H9 (cell line): ENCODE measurements at regions not wholly inside any gene's neighbourhood (a gene's known extent, or its start where the extent isn't known, plus 50 kb on each side); places are given as distances from the start of the nearest gene placed in this dataset.

ENCODE experiments used
- DNase-seq: peaks from one replicate; pipeline ENCODE4 v3.0.0-alpha.2; 2017
- H2AFZ ChIP-seq: one replicate; pipeline ENCODE4 v1.6.1; 2013; ENCODE audit warnings: mild to moderate bottlenecking, low read length, control low read depth, moderate library complexity
- H2AK5ac ChIP-seq: 2 replicates; pipeline ENCODE4 v1.6.1; 2013; ENCODE audit warnings: low read length, control low read depth, mixed read lengths; ENCODE audit not compliant: insufficient read length
- H2BK120ac ChIP-seq: one replicate; pipeline ENCODE4 v1.6.1; 2013; ENCODE audit warnings: low read depth, mild to moderate bottlenecking, low read length, control low read depth, inconsistent platforms; ENCODE audit not compliant: poor library complexity, severe bottlenecking
- H2BK12ac ChIP-seq: 2 replicates; pipeline ENCODE4 v1.6.1; 2013; ENCODE audit warnings: low read length, control low read depth, mixed read lengths, low read depth; ENCODE audit not compliant: insufficient read length
- H2BK15ac ChIP-seq: 2 replicates; pipeline ENCODE4 v1.6.1; 2013; ENCODE audit warnings: low read depth, low read length, control low read depth
- H2BK20ac ChIP-seq: one replicate; pipeline ENCODE4 v1.6.1; 2013; ENCODE audit warnings: low read depth, mild to moderate bottlenecking, low read length, control low read depth, inconsistent platforms; ENCODE audit not compliant: poor library complexity, severe bottlenecking
- H2BK5ac ChIP-seq: 2 replicates; pipeline ENCODE4 v1.6.1; 2013; ENCODE audit warnings: low read length, control low read depth, mixed read lengths; ENCODE audit not compliant: insufficient read length
- H3K14ac ChIP-seq: 2 replicates; pipeline ENCODE4 v1.6.1; 2013; ENCODE audit warnings: low read length, control low read depth; ENCODE audit not compliant: insufficient read depth
- H3K18ac ChIP-seq: 2 replicates; pipeline ENCODE4 v1.6.1; 2013; ENCODE audit warnings: low read depth, mild to moderate bottlenecking, mixed read lengths, low read length, control low read depth; ENCODE audit not compliant: insufficient read length
- H3K23ac ChIP-seq: 2 replicates; pipeline ENCODE4 v1.6.1; 2013; ENCODE audit warnings: low read length, control low read depth, mixed read lengths, low read depth; ENCODE audit not compliant: insufficient read length
- H3K23me2 ChIP-seq: 2 replicates; pipeline ENCODE4 v1.6.1; 2013; ENCODE audit warnings: low read depth, mild to moderate bottlenecking, mixed read lengths, low read length, control low read depth; ENCODE audit not compliant: insufficient read length, poor library complexity, severe bottlenecking
- H3K27ac ChIP-seq: 2 replicates; pipeline ENCODE4 v1.5.1; 2013; ENCODE audit warnings: low read length, control low read depth, mixed read lengths, low read depth; ENCODE audit not compliant: insufficient read length
- H3K27me3 ChIP-seq: 2 replicates; pipeline ENCODE4 v1.6.1; 2013; ENCODE audit warnings: low read length, control low read depth, inconsistent platforms; ENCODE audit not compliant: insufficient read depth
- H3K4ac ChIP-seq: 2 replicates; pipeline ENCODE4 v1.6.1; 2013; ENCODE audit warnings: low read depth, mild to moderate bottlenecking, control low read depth, inconsistent platforms, low read length, moderate library complexity
- H3K4me1 ChIP-seq: 2 replicates; pipeline ENCODE4 v1.6.1; 2013; ENCODE audit warnings: low read length, control low read depth, inconsistent platforms; ENCODE audit not compliant: insufficient read depth
- H3K4me2 ChIP-seq: 2 replicates; pipeline ENCODE4 v1.6.1; 2013; ENCODE audit warnings: low read length, control low read depth, mixed read lengths; ENCODE audit not compliant: insufficient read length, insufficient read depth
- H3K56ac ChIP-seq: 2 replicates; pipeline ENCODE4 v1.6.1; 2013; ENCODE audit warnings: low read depth, mild to moderate bottlenecking, mixed read lengths, low read length, control low read depth; ENCODE audit not compliant: insufficient read length
- H3K79me1 ChIP-seq: 2 replicates; pipeline ENCODE4 v1.6.1; 2013; ENCODE audit warnings: low read depth, mild to moderate bottlenecking, moderate library complexity, low read length, control low read depth, inconsistent platforms; ENCODE audit not compliant: insufficient read depth, poor library complexity, severe bottlenecking
- H3K79me2 ChIP-seq: 2 replicates; pipeline ENCODE4 v1.6.1; 2013; ENCODE audit warnings: low read length, control low read depth, inconsistent platforms; ENCODE audit not compliant: insufficient read depth
- H3K9ac ChIP-seq: 2 replicates; pipeline ENCODE4 v1.6.1; 2013; ENCODE audit warnings: low read length, control low read depth, mixed read lengths; ENCODE audit not compliant: insufficient read length; ENCODE audit errors: extremely low read depth
- H3K9me3 ChIP-seq: one replicate; pipeline ENCODE4 v1.6.1; 2013; ENCODE audit warnings: low read depth, low read length, inconsistent platforms; ENCODE audit not compliant: control insufficient read depth
- H3T11ph ChIP-seq: one replicate; pipeline ENCODE4 v1.6.1; 2013; ENCODE audit warnings: mild to moderate bottlenecking, low read length, control low read depth, inconsistent platforms
- H4K20me1 ChIP-seq: one replicate; pipeline ENCODE4 v1.6.1; 2013; ENCODE audit not compliant: control insufficient read depth, insufficient read length, insufficient read depth
- H4K5ac ChIP-seq: 2 replicates; pipeline ENCODE4 v1.6.1; 2013; ENCODE audit warnings: low read depth, mild to moderate bottlenecking, mixed read lengths, low read length, control low read depth; ENCODE audit not compliant: insufficient read length
- H4K8ac ChIP-seq: replicated peaks from 2 replicates; pipeline ENCODE4 v1.6.1; 2013; ENCODE audit warnings: low read length, control low read depth, mixed read lengths, low read depth; ENCODE audit not compliant: insufficient read length
- H4K91ac ChIP-seq: 2 replicates; pipeline ENCODE4 v1.6.1; 2013; ENCODE audit warnings: low read depth, mild to moderate bottlenecking, moderate library complexity, mixed read lengths, low read length, control low read depth; ENCODE audit not compliant: insufficient read length
- H3K27ac Mint-ChIP-seq, 3 experiments: 2 replicates in 2 of 3; 3 replicates in 1 of 3; pipeline ENCODE4 v1.8.0; 2020 to 2021; ENCODE audit warnings: mixed read lengths in 3 of 3, mild to moderate bottlenecking in 1 of 3, moderate library complexity in 1 of 3
- H3K27me3 Mint-ChIP-seq: 2 replicates; pipeline ENCODE4 v1.8.0; 2021; ENCODE audit warnings: low read depth, mild to moderate bottlenecking, moderate library complexity, mixed read lengths
- H3K36me3 Mint-ChIP-seq, 3 experiments: 2 replicates in 2 of 3; 3 replicates in 1 of 3; pipeline ENCODE4 v1.8.0; 2020 to 2021; ENCODE audit warnings: low read depth in 3 of 3, mixed read lengths in 3 of 3; ENCODE audit not compliant: insufficient read depth in 1 of 3
- H3K4me1 Mint-ChIP-seq, 2 experiments: 2 replicates each; pipeline ENCODE4 v1.8.0; 2020; ENCODE audit warnings: mixed read lengths in 2 of 2
- H3K4me3 Mint-ChIP-seq, 2 experiments: 2 replicates in 1 of 2; 3 replicates in 1 of 2; pipeline ENCODE4 v1.8.0; 2020 to 2021; ENCODE audit warnings: mild to moderate bottlenecking in 2 of 2, mixed read lengths in 2 of 2, moderate library complexity in 1 of 2
- H3K9me3 Mint-ChIP-seq, 2 experiments: 2 replicates in 1 of 2; 3 replicates in 1 of 2; pipeline ENCODE4 v1.8.0; 2020; ENCODE audit warnings: mild to moderate bottlenecking in 2 of 2, mixed read lengths in 2 of 2, moderate library complexity in 1 of 2
- WGBS: extraction: QIAGEN DNeasy Blood & Tissue Kit; methylation state at CpG from one replicate; pipeline ENCODE4 v1.1.7; 2013; ENCODE audit warnings: missing lambda C conversion rate, low lambda C conversion rate, mixed read lengths; ENCODE audit not compliant: insufficient read length; ENCODE audit errors: extremely low coverage; 5-methylcytosine and 5-hydroxymethylcytosine counted together
- TF ChIP-seq, protein P1 (sequence below): fragments of 200-600 bp; sonication (generic); conservative IDR thresholded peaks from 3 replicates; pipeline ENCODE4 v1.8.0; 2021; ENCODE audit warnings: antibody characterized with exemption, mild to moderate bottlenecking

DNA sequence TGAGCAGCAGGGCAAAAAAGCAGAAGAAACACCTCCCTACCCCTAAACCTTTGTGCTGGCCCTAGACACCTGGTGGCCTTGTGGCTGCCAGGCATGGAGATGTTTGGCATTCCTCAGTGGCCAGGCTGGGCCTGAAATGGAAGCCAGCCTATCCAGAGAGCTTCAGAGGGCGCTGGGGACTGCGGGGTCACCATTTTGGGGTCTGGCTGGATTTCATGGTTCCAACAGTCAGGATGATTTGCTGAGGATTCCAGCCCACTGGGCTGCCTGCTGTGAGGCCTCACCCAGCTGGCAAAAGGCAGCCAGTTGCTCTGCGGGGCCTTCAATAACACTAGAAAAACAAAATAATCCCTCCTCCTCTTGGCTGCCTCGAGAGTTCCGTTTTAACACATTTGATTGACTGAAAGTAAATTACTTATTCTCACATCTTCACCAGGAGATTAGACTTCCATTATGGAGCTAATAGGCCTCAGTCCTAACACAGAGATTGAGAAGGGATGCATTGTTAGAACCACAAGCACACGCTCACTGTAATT lies 154.1 kb downstream of the EN1 start:
- Histone ChIP-seq H3K27ac (no peak overlapping the region), H3K4me2 (no peak overlapping the region), H3K56ac (no peak overlapping the region), H3K4me1 (no peaks in the 10 kb centered on the region), H3K27me3 (no peaks in the 10 kb centered on the region), H2BK120ac (no peak overlapping the region), H3K18ac (no peak overlapping the region), H4K20me1 (no peaks in the 10 kb centered on the region), H2AFZ (no peak overlapping the region), H2BK12ac (no peak overlapping the region), H3K4ac (no peak overlapping the region), H2BK20ac (no peak overlapping the region), H3K23ac (no peak overlapping the region), H3K9me3 (no peaks in the 10 kb centered on the region), H2BK15ac (no peak overlapping the region), H3K23me2 (no peaks in the 10 kb centered on the region), H4K91ac (no peak overlapping the region), H2AK5ac (no peak overlapping the region), H4K8ac (no peak overlapping the region), H3K14ac (no peak overlapping the region), H3T11ph (no peak overlapping the region), H3K79me1 (no peaks in the 10 kb centered on the region), H3K79me2 (no peaks in the 10 kb centered on the region), H2BK5ac (no peak overlapping the region), H4K5ac (no peak overlapping the region), H3K9ac (no peak overlapping the region)
- DNase-seq: no peak
- Mint-ChIP-seq H3K27ac (0 out of 7 replicates have a peak overlapping the region, but pooled peaks of 1 of the 3 experiments have one; percentile 35), H3K4me1 (peaks cover 8 to 10% of the 10 kb centered on the region in 2 experiments; a peak in 3 of 4 replicates), H3K36me3 (no peaks in the 10 kb centered on the region; a peak in 1 of 7 replicates), H3K27me3 (peaks cover 5% of the 10 kb centered on the region), H3K9me3 (peaks cover 2 to 3% of the 10 kb centered on the region in 2 experiments; a peak in 2 of 5 replicates), H3K4me3 (no peak overlapping the region)
- TF ChIP-seq, protein P1, sequence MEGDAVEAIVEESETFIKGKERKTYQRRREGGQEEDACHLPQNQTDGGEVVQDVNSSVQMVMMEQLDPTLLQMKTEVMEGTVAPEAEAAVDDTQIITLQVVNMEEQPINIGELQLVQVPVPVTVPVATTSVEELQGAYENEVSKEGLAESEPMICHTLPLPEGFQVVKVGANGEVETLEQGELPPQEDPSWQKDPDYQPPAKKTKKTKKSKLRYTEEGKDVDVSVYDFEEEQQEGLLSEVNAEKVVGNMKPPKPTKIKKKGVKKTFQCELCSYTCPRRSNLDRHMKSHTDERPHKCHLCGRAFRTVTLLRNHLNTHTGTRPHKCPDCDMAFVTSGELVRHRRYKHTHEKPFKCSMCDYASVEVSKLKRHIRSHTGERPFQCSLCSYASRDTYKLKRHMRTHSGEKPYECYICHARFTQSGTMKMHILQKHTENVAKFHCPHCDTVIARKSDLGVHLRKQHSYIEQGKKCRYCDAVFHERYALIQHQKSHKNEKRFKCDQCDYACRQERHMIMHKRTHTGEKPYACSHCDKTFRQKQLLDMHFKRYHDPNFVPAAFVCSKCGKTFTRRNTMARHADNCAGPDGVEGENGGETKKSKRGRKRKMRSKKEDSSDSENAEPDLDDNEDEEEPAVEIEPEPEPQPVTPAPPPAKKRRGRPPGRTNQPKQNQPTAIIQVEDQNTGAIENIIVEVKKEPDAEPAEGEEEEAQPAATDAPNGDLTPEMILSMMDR: no peak
- no CpG with 5 or more reads among the region's 6 CpGs for WGBS
